ENCODE measurements at regions not wholly inside any gene's neighbourhood (a gene's known extent, or its start where the extent isn't known, plus 50 kb on each side); places are given as distances from the start of the nearest gene placed in this dataset.

- TF ChIP-seq, protein P1, sequence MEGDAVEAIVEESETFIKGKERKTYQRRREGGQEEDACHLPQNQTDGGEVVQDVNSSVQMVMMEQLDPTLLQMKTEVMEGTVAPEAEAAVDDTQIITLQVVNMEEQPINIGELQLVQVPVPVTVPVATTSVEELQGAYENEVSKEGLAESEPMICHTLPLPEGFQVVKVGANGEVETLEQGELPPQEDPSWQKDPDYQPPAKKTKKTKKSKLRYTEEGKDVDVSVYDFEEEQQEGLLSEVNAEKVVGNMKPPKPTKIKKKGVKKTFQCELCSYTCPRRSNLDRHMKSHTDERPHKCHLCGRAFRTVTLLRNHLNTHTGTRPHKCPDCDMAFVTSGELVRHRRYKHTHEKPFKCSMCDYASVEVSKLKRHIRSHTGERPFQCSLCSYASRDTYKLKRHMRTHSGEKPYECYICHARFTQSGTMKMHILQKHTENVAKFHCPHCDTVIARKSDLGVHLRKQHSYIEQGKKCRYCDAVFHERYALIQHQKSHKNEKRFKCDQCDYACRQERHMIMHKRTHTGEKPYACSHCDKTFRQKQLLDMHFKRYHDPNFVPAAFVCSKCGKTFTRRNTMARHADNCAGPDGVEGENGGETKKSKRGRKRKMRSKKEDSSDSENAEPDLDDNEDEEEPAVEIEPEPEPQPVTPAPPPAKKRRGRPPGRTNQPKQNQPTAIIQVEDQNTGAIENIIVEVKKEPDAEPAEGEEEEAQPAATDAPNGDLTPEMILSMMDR (IDR thresholded peaks at IDR 0.05) = no peak
- TF ChIP-seq EP300 (IDR thresholded peaks at IDR 0.05) = no peak
- no peak for TF ChIP-seq POLR2A (IDR thresholded peaks at IDR 0.05)
Measured at GRCh38 chr5:58239731-58240130, 220.2 kb downstream of the PLK2 start.

Data from ovary (tissue), 3 donors.